Effector memory CD8-positive, alpha-beta T cell (primary cell): ENCODE measurements at regions not wholly inside any gene's neighbourhood (a gene's known extent, or its start where the extent isn't known, plus 50 kb on each side); places are given as distances from the start of the nearest gene placed in this dataset.
"Not testable (repeated sequence)": the region's sequence is repeated elsewhere in the genome, so short reads cannot be mapped to it uniquely, and the experiment has no call there.

Experiments
- ATAC-seq: fragments of 150-1000 bp; cut with Tn5 transposase; replicated peaks from 2 replicates; pipeline ENCODE4 v1.10.0; 2021; ENCODE audit warnings: mild to moderate bottlenecking, moderate library complexity
- DNase-seq, 3 experiments: peaks; one replicate each; pipeline ENCODE4 v3.0.0; 2021
- H3K27ac Mint-ChIP-seq, 2 donors: one replicate each; pipeline ENCODE4 v1.8.0; 2022; ENCODE audit warnings: mild to moderate bottlenecking in 2 of 2, mixed read lengths in 2 of 2, moderate library complexity in 2 of 2
- H3K27me3 Mint-ChIP-seq, 2 donors: one replicate each; pipeline ENCODE4 v1.8.0; 2022; ENCODE audit warnings: mixed read lengths in 2 of 2
- H3K36me3 Mint-ChIP-seq: one replicate; pipeline ENCODE4 v1.8.0; 2022; ENCODE audit warnings: mild to moderate bottlenecking, moderate library complexity, mixed read lengths; ENCODE audit not compliant: insufficient read depth
- H3K4me1 Mint-ChIP-seq, 2 donors: one replicate each; pipeline ENCODE4 v1.8.0; 2022; ENCODE audit warnings: low read depth in 2 of 2, mixed read lengths in 2 of 2
- H3K4me3 Mint-ChIP-seq, 2 donors: one replicate each; pipeline ENCODE4 v1.8.0; 2022; ENCODE audit warnings: mild to moderate bottlenecking in 2 of 2, mixed read lengths in 2 of 2, moderate library complexity in 2 of 2
- H3K9me3 Mint-ChIP-seq, 2 donors: one replicate each; pipeline ENCODE4 v1.8.0; 2022; ENCODE audit warnings: mixed read lengths in 2 of 2

GRCh38 chr10:36026081-36026480 lies 384.0 kb upstream of the FZD8 start:
- Mint-ChIP-seq H3K9me3 (peaks cover 11 to 23% of the 10 kb centered on the region in 2 donors), H3K27me3 (no peaks in the 10 kb centered on the region), H3K4me3 (no peak overlapping the region), H3K27ac (no peak overlapping the region), H3K4me1 (no peaks in the 10 kb centered on the region), H3K36me3 (no peaks in the 10 kb centered on the region)
- DNase-seq (no peak), ATAC-seq (no peak)

- H3K9me3 Mint-ChIP-seq, result peaks cover 14 to 34% of the 10 kb centered on the region in 2 donors
- ATAC-seq, result no peak
- H3K4me3 Mint-ChIP-seq, result no peak overlapping the region
- DNase-seq, result no peak
- peaks cover 0 to 6% of the 10 kb centered on the region in 2 donors for H3K27me3 Mint-ChIP-seq
- H3K27ac Mint-ChIP-seq, result no peak overlapping the region
- H3K4me1 Mint-ChIP-seq, result no peaks in the 10 kb centered on the region
- peaks cover 3% of the 10 kb centered on the region for H3K36me3 Mint-ChIP-seq
Measured at GRCh38 chr10:36023939-36024338, 381.8 kb upstream of the FZD8 start.

- peaks cover 9 to 21% of the 10 kb centered on the region in 2 donors for H3K9me3 Mint-ChIP-seq
- no peak overlapping the region for H3K27ac Mint-ChIP-seq
- H3K4me3 Mint-ChIP-seq, result no peak overlapping the region
- H3K4me1 Mint-ChIP-seq, result no peaks in the 10 kb centered on the region
- peaks cover 3% of the 10 kb centered on the region for H3K36me3 Mint-ChIP-seq
- ATAC-seq (no peak), DNase-seq (no peak)
- H3K27me3 Mint-ChIP-seq, result peaks cover 0 to 6% of the 10 kb centered on the region in 2 donors
Measured at GRCh38 chr10:36021096-36021495, 379.0 kb upstream of the FZD8 start.

GRCh38 chr10:36019749-36020148 lies 377.7 kb upstream of the FZD8 start:
- Mint-ChIP-seq H3K4me1 (no peaks in the 10 kb centered on the region), H3K9me3 (peaks cover 13 to 19% of the 10 kb centered on the region in 2 donors), H3K27me3 (peaks cover 0 to 6% of the 10 kb centered on the region in 2 donors), H3K27ac (no peak overlapping the region), H3K4me3 (no peak overlapping the region), H3K36me3 (peaks cover 3% of the 10 kb centered on the region)
- DNase-seq (no peak), ATAC-seq (no peak)

GRCh38 chr10:36018996-36019395 lies 376.9 kb upstream of the FZD8 start:
- H3K36me3 Mint-ChIP-seq, result peaks cover 3% of the 10 kb centered on the region
- H3K27me3 Mint-ChIP-seq, result peaks cover 0 to 6% of the 10 kb centered on the region in 2 donors
- ATAC-seq, result no peak
- no peak for DNase-seq
- H3K4me1 Mint-ChIP-seq, result no peaks in the 10 kb centered on the region
- H3K9me3 Mint-ChIP-seq, result peaks cover 14 to 19% of the 10 kb centered on the region in 2 donors
- no peak overlapping the region for H3K4me3 Mint-ChIP-seq
- H3K27ac Mint-ChIP-seq, result no peak overlapping the region

GRCh38 chr10:36017137-36017536 lies 375.0 kb upstream of the FZD8 start:
- H3K36me3 Mint-ChIP-seq, result peaks cover 3% of the 10 kb centered on the region

GRCh38 chr10:36007369-36007768 lies 365.3 kb upstream of the FZD8 start:
- Mint-ChIP-seq H3K4me1 (no peaks in the 10 kb centered on the region), H3K9me3 (peaks cover 6 to 8% of the 10 kb centered on the region in 2 donors), H3K27me3 (no peaks in the 10 kb centered on the region), H3K36me3 (no peaks in the 10 kb centered on the region), H3K4me3 (no peak overlapping the region), H3K27ac (no peak overlapping the region)
- no peak for DNase-seq
- ATAC-seq, result no peak

More at GRCh38 chr10:36017137-36017536, 375.0 kb upstream of the FZD8 start:
- Mint-ChIP-seq H3K27me3 (peaks cover 0 to 6% of the 10 kb centered on the region in 2 donors), H3K27ac (no peak overlapping the region), H3K4me3 (no peak overlapping the region), H3K9me3 (peaks cover 12 to 16% of the 10 kb centered on the region in 2 donors), H3K4me1 (no peaks in the 10 kb centered on the region)
- no peak for DNase-seq
- ATAC-seq, result no peak

- Mint-ChIP-seq H3K9me3 (peaks cover 15 to 16% of the 10 kb centered on the region in 2 donors), H3K4me1 (no peaks in the 10 kb centered on the region), H3K27ac (no peak overlapping the region), H3K27me3 (no peaks in the 10 kb centered on the region), H3K4me3 (no peak overlapping the region), H3K36me3 (no peaks in the 10 kb centered on the region)
- DNase-seq (no peak), ATAC-seq (no peak)
Measured at GRCh38 chr10:36003688-36004087, 361.6 kb upstream of the FZD8 start.

GRCh38 chr10:36003031-36003600 lies 361.0 kb upstream of the FZD8 start:
- Mint-ChIP-seq H3K4me3 (no peak overlapping the region), H3K27ac (no peak overlapping the region), H3K4me1 (no peaks in the 10 kb centered on the region), H3K9me3 (peaks cover 15 to 16% of the 10 kb centered on the region in 2 donors), H3K36me3 (no peaks in the 10 kb centered on the region), H3K27me3 (no peaks in the 10 kb centered on the region)
- DNase-seq (no peak), ATAC-seq (no peak)

- Mint-ChIP-seq H3K27me3 (no peaks in the 10 kb centered on the region), H3K9me3 (peaks cover 17 to 18% of the 10 kb centered on the region in 2 donors), H3K4me3 (no peak overlapping the region), H3K27ac (no peak overlapping the region), H3K4me1 (no peaks in the 10 kb centered on the region), H3K36me3 (no peaks in the 10 kb centered on the region)
- ATAC-seq (no peak), DNase-seq (no peak)
Measured at GRCh38 chr10:36002445-36002844, 360.3 kb upstream of the FZD8 start.

GRCh38 chr10:36000754-36001153 lies 358.7 kb upstream of the FZD8 start:
- DNase-seq, H3K36me3 Mint-ChIP-seq, H3K27ac Mint-ChIP-seq, H3K4me1 Mint-ChIP-seq, ATAC-seq, H3K27me3 Mint-ChIP-seq, H3K4me3 Mint-ChIP-seq: not testable (repeated sequence)
- peaks cover 19 to 22% of the 10 kb centered on the region in 2 donors for H3K9me3 Mint-ChIP-seq

GRCh38 chr10:35998026-35998425 lies 355.9 kb upstream of the FZD8 start:
- peaks cover 14 to 16% of the 10 kb centered on the region in 2 donors for H3K9me3 Mint-ChIP-seq
- H3K36me3 Mint-ChIP-seq, result no peaks in the 10 kb centered on the region
- no peak overlapping the region for H3K4me3 Mint-ChIP-seq
- H3K27me3 Mint-ChIP-seq, result no peaks in the 10 kb centered on the region
- no peak overlapping the region for H3K27ac Mint-ChIP-seq
- ATAC-seq, result no peak
- no peak for DNase-seq
- no peaks in the 10 kb centered on the region for H3K4me1 Mint-ChIP-seq

- no peaks in the 10 kb centered on the region for H3K36me3 Mint-ChIP-seq
- DNase-seq (no peak), ATAC-seq (no peak)
- no peak overlapping the region for H3K4me3 Mint-ChIP-seq
- peaks cover 5 to 15% of the 10 kb centered on the region in 2 donors for H3K9me3 Mint-ChIP-seq
- no peaks in the 10 kb centered on the region for H3K4me1 Mint-ChIP-seq
- H3K27ac Mint-ChIP-seq, result no peak overlapping the region
- H3K27me3 Mint-ChIP-seq, result no peaks in the 10 kb centered on the region
Measured at GRCh38 chr10:35995485-35995884, 353.4 kb upstream of the FZD8 start.

- ATAC-seq (no peak), DNase-seq (no peak)
- Mint-ChIP-seq H3K36me3 (no peaks in the 10 kb centered on the region), H3K4me3 (no peak overlapping the region), H3K27ac (no peak overlapping the region), H3K9me3 (peaks cover 4 to 13% of the 10 kb centered on the region in 2 donors), H3K27me3 (no peaks in the 10 kb centered on the region), H3K4me1 (no peaks in the 10 kb centered on the region)
Measured at GRCh38 chr10:35993591-35994515, 351.8 kb upstream of the FZD8 start.
